Limb (tissue), 2 donors: ENCODE measurements at regions not wholly inside any gene's neighbourhood (a gene's known extent, or its start where the extent isn't known, plus 50 kb on each side); places are given as distances from the start of the nearest gene placed in this dataset.
"Not testable (repeated sequence)": the region's sequence is repeated elsewhere in the genome, so short reads cannot be mapped to it uniquely, and the experiment has no call there.

Experiments
- DNase-seq, 2 donors: peaks; one replicate each; pipeline ENCODE4 v3.0.0-alpha.2; 2016; ENCODE audit errors: extremely low spot score in 2 of 2

DNA sequence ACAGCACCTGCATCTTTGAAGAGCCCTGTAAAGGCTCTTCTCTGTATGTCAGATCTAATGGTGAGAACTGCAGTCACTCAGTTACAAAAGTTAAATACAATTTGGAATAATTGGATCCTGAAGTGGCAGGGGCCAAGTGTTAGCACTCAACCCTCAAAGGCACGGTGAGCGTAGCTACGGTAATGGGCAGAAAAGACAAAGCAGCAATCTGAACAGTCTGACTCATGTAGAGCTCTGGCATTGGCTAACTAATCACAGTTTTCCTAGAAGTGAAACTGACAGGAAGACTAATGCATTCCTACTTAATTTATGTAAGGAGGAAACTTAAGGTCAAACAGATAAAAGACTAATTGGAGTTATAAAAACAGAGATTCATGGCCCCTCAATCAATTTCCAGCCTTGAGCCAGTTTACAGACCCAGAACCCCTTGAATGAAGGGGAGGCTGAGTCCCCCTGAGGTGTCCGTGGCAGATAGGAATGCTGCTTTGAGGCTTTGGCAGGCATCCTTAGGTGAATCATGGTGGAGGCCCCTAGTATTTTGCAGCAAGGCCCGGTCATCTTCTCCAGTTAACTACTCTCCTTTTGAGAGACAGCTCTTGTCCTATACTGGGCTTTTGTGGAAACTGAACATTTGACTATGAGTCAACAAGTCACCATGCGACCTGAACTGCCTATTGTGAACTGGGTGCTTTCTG, 450.7 kb downstream of the ZNF33B start:
- not testable (repeated sequence) for DNase-seq

- DNase-seq = peak in 1 of 2 donors; percentile 15
Measured at GRCh38 chr10:42177793-42178689, 460.3 kb downstream of the ZNF33B start.

GRCh38 chr10:42177077-42177792, 461.1 kb downstream of the ZNF33B start:
- peak in 1 of 2 donors; percentile 30 for DNase-seq

DNA sequence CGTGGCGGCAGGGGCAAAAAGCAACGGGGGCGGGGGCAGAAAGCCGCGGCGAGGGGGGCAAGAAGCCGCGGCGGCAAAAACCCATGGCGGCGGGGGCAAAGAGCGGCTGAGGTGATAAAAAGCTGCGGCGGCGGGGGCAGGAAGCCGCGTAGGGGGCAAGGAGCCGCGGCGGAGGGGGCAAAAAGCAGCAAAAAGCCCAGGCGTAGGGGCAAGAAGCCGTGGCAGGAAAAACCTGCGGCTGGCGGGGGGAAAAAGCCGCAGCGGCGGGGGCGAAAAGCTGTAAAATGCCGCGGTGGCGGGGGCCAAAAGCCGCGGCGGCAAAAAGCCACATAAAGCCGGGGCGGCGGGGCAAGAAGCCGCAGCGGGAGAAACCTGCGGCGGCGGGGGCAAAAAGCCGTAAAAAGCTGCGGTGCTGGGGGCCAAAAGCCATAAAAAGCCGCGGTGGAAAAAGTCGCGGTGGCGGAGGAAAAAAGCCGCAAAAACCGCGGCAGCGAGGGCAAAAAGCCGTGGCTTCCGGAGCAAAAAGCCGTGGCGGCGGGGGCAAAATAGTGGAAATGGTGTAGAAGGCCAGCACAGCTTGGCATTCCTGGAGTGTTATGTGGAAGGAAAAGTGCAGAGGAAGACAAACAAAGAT, 487.8 kb downstream of the ZNF33B start:
- DNase-seq = no peak

DNA sequence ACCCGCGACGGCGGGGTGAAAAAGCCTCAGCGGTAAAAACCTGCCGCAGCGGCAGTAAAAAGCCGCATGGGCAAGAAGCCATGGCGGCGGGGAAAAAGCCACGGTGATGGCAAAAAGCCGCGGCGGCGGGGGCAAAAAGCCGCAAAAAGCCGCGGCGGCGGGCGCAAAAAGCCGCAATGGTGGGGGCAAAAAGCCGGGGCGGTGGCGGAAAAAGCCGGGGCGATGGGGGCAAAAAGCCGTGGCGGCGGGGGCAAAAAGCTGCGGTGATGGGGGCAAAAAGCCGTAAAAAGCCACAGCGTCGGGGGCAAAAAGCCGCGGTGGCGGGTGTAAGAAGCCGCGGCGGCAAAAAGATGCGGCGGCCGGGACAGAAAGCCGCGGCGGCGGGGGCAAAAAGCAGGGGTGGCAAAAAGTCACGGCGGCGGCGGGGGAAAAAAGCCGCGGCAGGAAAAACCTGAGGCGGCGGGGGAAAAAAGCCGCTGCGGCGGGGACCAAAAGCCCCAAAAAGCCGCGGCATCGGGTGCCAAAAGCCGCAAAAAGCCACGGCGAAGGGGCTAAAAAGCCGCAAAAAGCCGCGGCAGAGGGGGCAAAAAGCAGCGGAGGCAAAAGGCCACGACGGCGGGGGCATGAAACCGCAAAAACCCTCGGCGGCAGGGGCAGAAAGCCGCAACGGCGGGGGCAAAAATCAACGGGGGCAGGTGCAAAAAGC, 488.5 kb downstream of the ZNF33B start:
- DNase-seq = no peak

DNA sequence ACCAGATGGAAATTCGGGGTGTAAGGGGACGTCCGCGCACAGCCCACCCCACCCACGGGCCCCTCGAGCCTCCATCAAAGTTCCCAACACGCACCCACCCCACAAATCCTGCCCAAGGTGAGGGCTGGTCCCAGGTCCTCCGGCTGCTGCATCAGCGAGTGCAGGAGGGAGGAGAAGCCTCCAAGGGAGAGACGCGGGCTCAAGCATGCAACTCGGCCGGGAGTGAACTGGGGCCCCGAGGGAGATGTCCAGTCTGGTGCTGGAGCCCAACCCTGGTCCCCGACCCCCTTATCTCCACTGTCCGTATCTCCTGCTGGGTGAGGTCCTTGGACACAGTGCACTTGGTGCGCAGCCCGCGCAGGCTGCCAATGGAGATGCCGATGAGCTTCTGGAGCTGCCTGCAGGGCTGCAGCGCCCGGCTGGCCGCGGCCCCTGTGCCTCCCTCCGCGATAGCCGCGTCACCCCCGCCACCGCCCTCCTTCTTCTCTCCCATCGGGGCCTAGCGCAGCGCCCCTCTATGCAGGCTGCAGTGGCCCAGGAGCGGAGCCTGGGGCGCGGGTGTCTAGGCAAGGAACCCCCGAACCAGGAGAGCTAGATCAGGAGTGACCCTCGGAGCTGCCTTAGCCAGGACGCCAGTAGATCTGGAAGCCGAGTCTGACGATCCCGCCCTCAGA, 489.2 kb downstream of the ZNF33B start:
- no peak for DNase-seq

DNA sequence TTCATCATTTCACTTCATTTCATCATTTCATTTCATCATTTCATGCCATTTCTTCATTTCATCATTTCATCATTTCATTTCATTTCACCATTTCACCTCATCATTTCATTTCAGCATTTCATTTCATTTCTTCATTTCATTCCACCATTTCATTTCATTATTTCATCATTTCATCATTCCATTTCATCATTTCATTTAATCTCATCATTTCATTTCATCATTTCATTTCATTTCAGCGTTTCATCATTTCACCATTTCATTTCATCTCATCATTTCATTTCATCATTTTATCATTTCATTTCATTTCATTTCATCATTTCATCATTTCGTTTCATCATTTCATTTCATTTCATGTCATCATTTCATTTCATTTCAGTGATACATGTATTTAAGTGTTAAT, 492.2 kb downstream of the ZNF33B start:
- not testable (repeated sequence) for DNase-seq

GRCh38 chr10:42138023-42138422, 500.3 kb downstream of the ZNF33B start:
- not testable (repeated sequence) for DNase-seq

DNA sequence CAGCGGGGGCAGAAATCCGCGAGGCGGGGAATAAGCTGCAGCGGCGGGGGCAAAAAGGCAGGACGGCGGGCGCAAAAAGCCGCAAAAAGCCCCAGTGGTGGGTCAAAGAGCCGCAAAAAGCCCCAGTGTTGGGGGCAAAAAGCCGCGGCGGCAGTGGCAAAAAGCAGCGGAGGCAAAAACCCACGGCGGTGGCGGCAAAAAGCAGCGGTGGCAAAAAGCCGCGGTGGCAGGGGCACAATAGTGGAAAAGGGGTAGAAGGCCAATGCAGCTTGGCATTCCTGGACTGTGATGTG, 525.3 kb downstream of the ZNF33B start:
- DNase-seq = no peak

- DNase-seq = peak in 1 of 2 donors; percentile 11
Measured at GRCh38 chr10:42112331-42113157, 525.8 kb downstream of the ZNF33B start.

DNA sequence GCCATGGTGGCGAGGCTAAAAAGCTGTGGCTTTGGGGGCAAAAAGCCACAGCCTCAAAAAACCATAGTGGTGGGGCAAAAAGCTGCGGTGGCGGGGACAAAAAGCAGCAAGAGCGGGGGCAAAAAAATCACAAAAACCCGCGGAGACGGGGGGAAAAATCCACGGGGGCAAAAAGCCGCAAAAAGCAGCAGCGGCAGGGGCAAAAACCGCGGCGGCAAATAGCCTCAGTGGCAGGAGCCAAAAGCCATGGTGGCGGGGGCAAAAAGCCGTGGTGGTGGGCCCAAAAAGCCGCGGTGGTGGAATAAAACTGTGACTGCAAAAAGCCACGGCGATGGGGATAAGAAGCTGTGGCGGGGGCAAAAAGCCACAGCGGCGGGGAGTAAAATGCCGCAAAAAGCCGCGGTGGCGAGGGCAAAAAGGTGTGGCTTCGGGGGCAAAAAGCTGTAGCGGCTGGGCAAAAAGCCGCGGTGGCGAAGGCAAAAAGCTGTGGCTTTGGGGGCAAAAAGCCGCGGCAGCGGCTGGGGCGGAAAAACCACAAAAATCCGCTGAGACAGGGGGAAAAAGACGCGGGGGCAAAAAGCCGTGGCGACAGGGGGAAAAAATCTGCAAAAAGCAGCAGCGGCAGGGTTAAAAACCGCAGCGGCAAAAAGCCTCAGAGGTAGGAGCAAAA, 526.6 kb downstream of the ZNF33B start:
- DNase-seq = no peak

- peak in 1 of 2 donors; percentile 12 for DNase-seq
Measured at GRCh38 chr10:42111076-42111475, 527.3 kb downstream of the ZNF33B start.
